ENCODE measurements at regions not wholly inside any gene's neighbourhood (a gene's known extent, or its start where the extent isn't known, plus 50 kb on each side); places are given as distances from the start of the nearest gene placed in this dataset.

DNA sequence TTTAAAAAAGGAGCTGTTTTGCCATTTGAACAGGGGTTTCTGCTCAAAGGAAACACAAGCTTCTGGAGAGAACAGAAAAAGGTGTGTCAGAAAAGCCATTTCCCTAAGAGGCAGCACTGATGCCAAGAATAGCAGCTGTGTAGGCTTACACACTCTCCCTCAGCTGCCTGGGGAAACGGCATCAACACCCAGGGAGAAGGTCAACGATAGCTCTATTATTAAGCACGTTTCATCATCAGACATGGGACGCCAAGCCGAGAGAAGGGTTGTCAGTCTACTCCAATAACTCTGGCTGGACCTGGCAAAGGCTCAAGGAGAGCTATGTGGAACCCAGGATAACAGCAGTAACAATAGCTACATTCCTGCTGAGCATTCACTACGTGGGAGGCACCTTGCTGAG is 314.2 kb downstream of the CDK5RAP2 start:
- no peak for TF ChIP-seq EZH2phosphoT487 (IDR thresholded peaks at IDR 0.05; ENCODE audit: low read depth)
- TF ChIP-seq, protein P1, sequence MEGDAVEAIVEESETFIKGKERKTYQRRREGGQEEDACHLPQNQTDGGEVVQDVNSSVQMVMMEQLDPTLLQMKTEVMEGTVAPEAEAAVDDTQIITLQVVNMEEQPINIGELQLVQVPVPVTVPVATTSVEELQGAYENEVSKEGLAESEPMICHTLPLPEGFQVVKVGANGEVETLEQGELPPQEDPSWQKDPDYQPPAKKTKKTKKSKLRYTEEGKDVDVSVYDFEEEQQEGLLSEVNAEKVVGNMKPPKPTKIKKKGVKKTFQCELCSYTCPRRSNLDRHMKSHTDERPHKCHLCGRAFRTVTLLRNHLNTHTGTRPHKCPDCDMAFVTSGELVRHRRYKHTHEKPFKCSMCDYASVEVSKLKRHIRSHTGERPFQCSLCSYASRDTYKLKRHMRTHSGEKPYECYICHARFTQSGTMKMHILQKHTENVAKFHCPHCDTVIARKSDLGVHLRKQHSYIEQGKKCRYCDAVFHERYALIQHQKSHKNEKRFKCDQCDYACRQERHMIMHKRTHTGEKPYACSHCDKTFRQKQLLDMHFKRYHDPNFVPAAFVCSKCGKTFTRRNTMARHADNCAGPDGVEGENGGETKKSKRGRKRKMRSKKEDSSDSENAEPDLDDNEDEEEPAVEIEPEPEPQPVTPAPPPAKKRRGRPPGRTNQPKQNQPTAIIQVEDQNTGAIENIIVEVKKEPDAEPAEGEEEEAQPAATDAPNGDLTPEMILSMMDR (IDR thresholded peaks at IDR 0.05; ENCODE audit: low read depth, low read length), result no peak

All from OCI-LY3 (cell line).